Liver (tissue), 8 donors: ENCODE measurements at regions not wholly inside any gene's neighbourhood (a gene's known extent, or its start where the extent isn't known, plus 50 kb on each side); places are given as distances from the start of the nearest gene placed in this dataset.

Experiments used
- DNase-seq: peaks from one replicate; pipeline ENCODE4 v3.0.0-alpha.2; 2017; ENCODE audit warnings: low spot score
- H3K27ac ChIP-seq, 2 donors: one replicate each; pipeline ENCODE4 v1.7.0; 2013; ENCODE audit warnings: inconsistent platforms in 2 of 2, low read length in 2 of 2, control low read depth in 1 of 2, low read depth in 1 of 2, mild to moderate bottlenecking in 1 of 2
- H3K27me3 ChIP-seq, 4 donors: one replicate each; pipeline versions ENCODE4 v1.6.1 to v1.7.0; 2013; ENCODE audit warnings: low read length in 3 of 4, inconsistent platforms in 1 of 4, mild to moderate bottlenecking in 1 of 4, moderate library complexity in 1 of 4; ENCODE audit not compliant: control insufficient read depth in 4 of 4, insufficient read depth in 4 of 4
- H3K36me3 ChIP-seq, 4 donors: one replicate each; pipeline versions ENCODE4 v1.6.1 to v1.7.0; 2013; ENCODE audit warnings: low read length in 3 of 4, mild to moderate bottlenecking in 3 of 4, low read depth in 1 of 4, moderate library complexity in 1 of 4; ENCODE audit not compliant: control insufficient read depth in 4 of 4, insufficient read depth in 3 of 4
- H3K4me1 ChIP-seq, 4 donors: one replicate each; pipeline versions ENCODE4 v1.6.1 to v1.7.0; 2013; ENCODE audit warnings: low read length in 3 of 4, mild to moderate bottlenecking in 3 of 4, moderate library complexity in 1 of 4; ENCODE audit not compliant: control insufficient read depth in 4 of 4, insufficient read depth in 4 of 4
- H3K4me3 ChIP-seq, 3 donors: one replicate each; pipeline versions ENCODE4 v1.6.1 to v1.7.0; 2013; ENCODE audit warnings: low read length in 3 of 3, control low read depth in 1 of 3, low read depth in 1 of 3, mild to moderate bottlenecking in 1 of 3
- H3K9ac ChIP-seq, 2 donors: one replicate each; pipeline ENCODE4 v1.7.0; 2013; ENCODE audit warnings: low read length in 2 of 2, mild to moderate bottlenecking in 2 of 2, moderate library complexity in 2 of 2, control low read depth in 1 of 2, low read depth in 1 of 2
- H3K9me3 ChIP-seq, 4 donors: one replicate each; pipeline versions ENCODE4 v1.6.1 to v1.7.0; 2013; ENCODE audit warnings: low read length in 3 of 4; ENCODE audit not compliant: control insufficient read depth in 4 of 4
- EGR1 ChIP-seq, 2 donors: IDR thresholded peaks; 2 replicates each; pipeline ENCODE4 v1.6.1; 2016 to 2018; ENCODE audit warnings: antibody characterized with exemption in 2 of 2, low read depth in 2 of 2
- FOXA1 ChIP-seq: IDR thresholded peaks from 2 replicates; pipeline ENCODE4 v1.6.1; 2016; ENCODE audit warnings: antibody characterized with exemption
- FOXA2 ChIP-seq: IDR thresholded peaks from 2 replicates; pipeline ENCODE4 v1.6.1; 2016; ENCODE audit warnings: antibody characterized with exemption
- GABPA ChIP-seq, 2 donors: IDR thresholded peaks in 1 of 2; conservative IDR thresholded peaks in 1 of 2; 2 replicates each; pipeline ENCODE4 v1.6.1; 2016; ENCODE audit warnings: antibody characterized with exemption in 2 of 2, mild to moderate bottlenecking in 1 of 2, moderate library complexity in 1 of 2
- HNF4A ChIP-seq, 2 donors: conservative IDR thresholded peaks; 2 replicates each; pipeline ENCODE4 v1.6.1; 2016; ENCODE audit warnings: antibody characterized with exemption in 2 of 2, mild to moderate bottlenecking in 2 of 2
- HNF4G ChIP-seq: IDR thresholded peaks from 2 replicates; pipeline ENCODE4 v1.6.1; 2016; ENCODE audit warnings: antibody characterized with exemption
- NR2F2 ChIP-seq: IDR thresholded peaks from 2 replicates; pipeline ENCODE4 v1.6.1; 2016; ENCODE audit warnings: antibody characterized with exemption
- RAD21 ChIP-seq, 2 donors: IDR thresholded peaks; 2 replicates each; pipeline ENCODE4 v1.6.1; 2016; ENCODE audit warnings: antibody characterized with exemption in 2 of 2, mild to moderate bottlenecking in 2 of 2
- REST ChIP-seq: IDR thresholded peaks from 2 replicates; pipeline ENCODE4 v1.6.1; 2016; ENCODE audit warnings: antibody characterized with exemption, mild to moderate bottlenecking
- RXRA ChIP-seq, 2 donors: IDR thresholded peaks; 2 replicates each; pipeline ENCODE4 v1.6.1; 2017 to 2018; ENCODE audit warnings: antibody characterized with exemption in 2 of 2, mild to moderate bottlenecking in 1 of 2
- SP1 ChIP-seq: IDR thresholded peaks from 2 replicates; pipeline ENCODE4 v1.6.1; 2018; ENCODE audit warnings: antibody characterized with exemption, mild to moderate bottlenecking
- TAF1 ChIP-seq: conservative IDR thresholded peaks from 2 replicates; pipeline ENCODE4 v1.6.1; 2016; ENCODE audit warnings: antibody characterized with exemption, mild to moderate bottlenecking
- WGBS: extraction: QIAGEN DNeasy Blood & Tissue Kit; methylation state at CpG from one replicate; pipeline ENCODE4 v1.1.7; 2013; 5-methylcytosine and 5-hydroxymethylcytosine counted together
- TF ChIP-seq, protein P1 (sequence below): IDR thresholded peaks from 2 replicates; pipeline ENCODE4 v1.6.1; 2016; ENCODE audit warnings: antibody characterized with exemption
- TF ChIP-seq, protein P2 (sequence below): IDR thresholded peaks from 2 replicates; pipeline ENCODE4 v1.6.1; 2016; ENCODE audit warnings: antibody characterized with exemption
- TF ChIP-seq, protein P3 (sequence below): fragments of 150-350 bp; IDR thresholded peaks from 2 replicates; pipeline ENCODE4 v1.5.1; 2017; ENCODE audit warnings: improper control_type of control experiment, low read depth, low read length; ENCODE audit not compliant: missing input control
- donor health status: healthy.
- donor health status: healthy.
- donor health status: healthy.
- donor health status: healthy.
- donor health status: healthy.

- H3K27me3 ChIP-seq = no peaks in the 10 kb centered on the region
- no peak overlapping the region for H3K4me3 ChIP-seq
- DNase-seq = no peak
- no peaks in the 10 kb centered on the region for H3K36me3 ChIP-seq
- H3K9ac ChIP-seq = no peak overlapping the region
- WGBS = 86% methylated on average over 5 of the region's 5 CpGs
- TF ChIP-seq HNF4G (no peak), REST (no peak), TAF1 (no peak), RXRA (IDR thresholded peaks at IDR 0.05) (no peak), GABPA (IDR thresholded peaks at IDR 0.05 in 1 of 2, conservative IDR thresholded peaks at IDR 0.05 in 1 of 2) (no peak), HNF4A (conservative IDR thresholded peaks at IDR 0.05) (no peak), EGR1 (IDR thresholded peaks at IDR 0.05; ENCODE audit: low read depth in 2 of 2) (no peak), RAD21 (IDR thresholded peaks at IDR 0.05) (no peak), FOXA1 (no peak)
- TF ChIP-seq, protein P1, sequence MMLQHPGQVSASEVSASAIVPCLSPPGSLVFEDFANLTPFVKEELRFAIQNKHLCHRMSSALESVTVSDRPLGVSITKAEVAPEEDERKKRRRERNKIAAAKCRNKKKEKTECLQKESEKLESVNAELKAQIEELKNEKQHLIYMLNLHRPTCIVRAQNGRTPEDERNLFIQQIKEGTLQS = no peak
- TF ChIP-seq, protein P2, sequence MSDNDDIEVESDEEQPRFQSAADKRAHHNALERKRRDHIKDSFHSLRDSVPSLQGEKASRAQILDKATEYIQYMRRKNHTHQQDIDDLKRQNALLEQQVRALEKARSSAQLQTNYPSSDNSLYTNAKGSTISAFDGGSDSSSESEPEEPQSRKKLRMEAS = no peak
- H3K9me3 ChIP-seq = no peaks in the 10 kb centered on the region
- H3K27ac ChIP-seq = no peak overlapping the region
- H3K4me1 ChIP-seq = no peaks in the 10 kb centered on the region
These were observed 487.6 kb downstream of the COG6 start for GRCh38 chr13:40143106-40143505.

GRCh38 chr13:40143559-40143958 lies 488.1 kb downstream of the COG6 start:
- TF ChIP-seq, protein P3, sequence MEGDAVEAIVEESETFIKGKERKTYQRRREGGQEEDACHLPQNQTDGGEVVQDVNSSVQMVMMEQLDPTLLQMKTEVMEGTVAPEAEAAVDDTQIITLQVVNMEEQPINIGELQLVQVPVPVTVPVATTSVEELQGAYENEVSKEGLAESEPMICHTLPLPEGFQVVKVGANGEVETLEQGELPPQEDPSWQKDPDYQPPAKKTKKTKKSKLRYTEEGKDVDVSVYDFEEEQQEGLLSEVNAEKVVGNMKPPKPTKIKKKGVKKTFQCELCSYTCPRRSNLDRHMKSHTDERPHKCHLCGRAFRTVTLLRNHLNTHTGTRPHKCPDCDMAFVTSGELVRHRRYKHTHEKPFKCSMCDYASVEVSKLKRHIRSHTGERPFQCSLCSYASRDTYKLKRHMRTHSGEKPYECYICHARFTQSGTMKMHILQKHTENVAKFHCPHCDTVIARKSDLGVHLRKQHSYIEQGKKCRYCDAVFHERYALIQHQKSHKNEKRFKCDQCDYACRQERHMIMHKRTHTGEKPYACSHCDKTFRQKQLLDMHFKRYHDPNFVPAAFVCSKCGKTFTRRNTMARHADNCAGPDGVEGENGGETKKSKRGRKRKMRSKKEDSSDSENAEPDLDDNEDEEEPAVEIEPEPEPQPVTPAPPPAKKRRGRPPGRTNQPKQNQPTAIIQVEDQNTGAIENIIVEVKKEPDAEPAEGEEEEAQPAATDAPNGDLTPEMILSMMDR = no peak
- TF ChIP-seq TAF1 (no peak), HNF4A (conservative IDR thresholded peaks at IDR 0.05) (no peak), NR2F2 (no peak)
- no peaks in the 10 kb centered on the region for H3K4me1 ChIP-seq
- no peak overlapping the region for H3K9ac ChIP-seq
- no peak for DNase-seq
- no peaks in the 10 kb centered on the region for H3K36me3 ChIP-seq
- H3K27me3 ChIP-seq = no peaks in the 10 kb centered on the region
- no peak overlapping the region for H3K4me3 ChIP-seq
- 94% methylated on average over 6 of the region's 6 CpGs for WGBS
- H3K27ac ChIP-seq = no peak overlapping the region
- no peaks in the 10 kb centered on the region for H3K9me3 ChIP-seq

GRCh38 chr13:40145139-40145538 lies 489.7 kb downstream of the COG6 start:
- Histone ChIP-seq H3K27ac (no peak overlapping the region), H3K36me3 (no peaks in the 10 kb centered on the region), H3K4me3 (no peak overlapping the region), H3K9me3 (no peaks in the 10 kb centered on the region), H3K27me3 (no peaks in the 10 kb centered on the region), H3K9ac (no peak overlapping the region), H3K4me1 (no peaks in the 10 kb centered on the region)
- WGBS = 89% methylated on average over 7 of the region's 7 CpGs
- no peak for DNase-seq
- no peak for TF ChIP-seq FOXA1
- no peak for TF ChIP-seq GABPA (IDR thresholded peaks at IDR 0.05 in 1 of 2, conservative IDR thresholded peaks at IDR 0.05 in 1 of 2)
- TF ChIP-seq, protein P1 = no peak
- no peak for TF ChIP-seq RAD21 (IDR thresholded peaks at IDR 0.05)
- TF ChIP-seq HNF4A (conservative IDR thresholded peaks at IDR 0.05) = no peak
- no peak for TF ChIP-seq RXRA (IDR thresholded peaks at IDR 0.05)
- TF ChIP-seq SP1 = no peak
- TF ChIP-seq HNF4G = no peak
- no peak for TF ChIP-seq FOXA2
- no peak for TF ChIP-seq NR2F2
